ENCODE measurements at regions not wholly inside any gene's neighbourhood (a gene's known extent, or its start where the extent isn't known, plus 50 kb on each side); places are given as distances from the start of the nearest gene placed in this dataset.

- POLR2A ChIA-PET: no interaction called here
Observed at GRCh38 chr3:3708769-3709115, 90.5 kb upstream of the LRRN1 start.

More at GRCh38 chr3:3708769-3709115, 90.5 kb upstream of the LRRN1 start:
- no peaks in the 10 kb centered on the region for H3K79me2 ChIP-seq (ENCODE audit: control insufficient read depth, insufficient read depth, low read length)
- H3K27ac Mint-ChIP-seq: no peak overlapping the region
- H4K20me1 ChIP-seq (ENCODE audit: control insufficient read depth, insufficient read depth, low read length, poor library complexity, severe bottlenecking): no peaks in the 10 kb centered on the region
- no peak overlapping the region for H3K27ac ChIP-seq (ENCODE audit: low read length in 2 of 2)
- DNase-seq: no peak
- H3K4me1 Mint-ChIP-seq: no peaks in the 10 kb centered on the region
- no peaks in the 10 kb centered on the region for H3K36me3 ChIP-seq (replicated peaks in 1 of 2; ENCODE audit: control extremely low read depth in 1 of 2, control insufficient read depth in 1 of 2, extremely low read depth in 1 of 2, insufficient read depth in 2 of 2, low read length in 1 of 2)
- H3K4me3 Mint-ChIP-seq: no peak overlapping the region
- no peaks in the 10 kb centered on the region for H3K9me3 ChIP-seq (ENCODE audit: control extremely low read depth in 1 of 3, control insufficient read depth in 2 of 3, insufficient read depth in 1 of 3, low read length in 2 of 3)
- intact Hi-C loops (cut with micrococcal nuclease): no loop called here
- CTCF ChIA-PET: no interaction called here
- TF ChIP-seq CTCF (IDR thresholded peaks at IDR 0.05) (no peak), EZH2 (IDR thresholded peaks at IDR 0.05; ENCODE audit: borderline replicate concordance, insufficient read depth, low read depth, low read length, poor library complexity, severe bottlenecking) (no peak)
- ATAC-seq (ENCODE audit: low read depth): no peak
- no peak overlapping the region for H3K9ac ChIP-seq (ENCODE audit: low read length)
- no peaks in the 10 kb centered on the region for H3K27me3 ChIP-seq (replicated peaks in 1 of 4; ENCODE audit: control extremely low read depth in 1 of 4, control insufficient read depth in 3 of 4, insufficient read depth in 4 of 4, low read length in 3 of 4)
- H3K27me3 Mint-ChIP-seq: no peaks in the 10 kb centered on the region
- H3K4me2 ChIP-seq (replicated peaks; ENCODE audit: low read depth, low read length, poor library complexity, severe bottlenecking): no peak overlapping the region
- H2AFZ ChIP-seq (ENCODE audit: insufficient read depth, low read depth, low read length, poor library complexity, severe bottlenecking): no peak overlapping the region
- no peaks in the 10 kb centered on the region for H3K4me1 ChIP-seq (ENCODE audit: control insufficient read depth in 2 of 2, insufficient read depth in 2 of 2, low read length in 2 of 2)
- no peaks in the 10 kb centered on the region for H3K9me3 Mint-ChIP-seq (ENCODE audit: insufficient read depth)
- no peak overlapping the region for H3K4me3 ChIP-seq (ENCODE audit: control extremely low read depth in 1 of 5, extremely low read depth in 1 of 5, insufficient read depth in 1 of 5, low read depth in 2 of 5, low read length in 4 of 5)

Data from B cell (primary cell).